ENCODE measurements at regions not wholly inside any gene's neighbourhood (a gene's known extent, or its start where the extent isn't known, plus 50 kb on each side); places are given as distances from the start of the nearest gene placed in this dataset.
"Not testable (repeated sequence)": the region's sequence is repeated elsewhere in the genome, so short reads cannot be mapped to it uniquely, and the experiment has no call there.

GRCh38 chr1:213452501-213452900, 401.5 kb downstream of the RPS6KC1 start:
- no peak for DNase-seq (ENCODE audit: low read depth in 2 of 3, low spot score in 2 of 3)

GRCh38 chr1:213457186-213457585, 406.1 kb downstream of the RPS6KC1 start:
- no peak for DNase-seq (ENCODE audit: low read depth in 2 of 3, low spot score in 2 of 3)

DNA sequence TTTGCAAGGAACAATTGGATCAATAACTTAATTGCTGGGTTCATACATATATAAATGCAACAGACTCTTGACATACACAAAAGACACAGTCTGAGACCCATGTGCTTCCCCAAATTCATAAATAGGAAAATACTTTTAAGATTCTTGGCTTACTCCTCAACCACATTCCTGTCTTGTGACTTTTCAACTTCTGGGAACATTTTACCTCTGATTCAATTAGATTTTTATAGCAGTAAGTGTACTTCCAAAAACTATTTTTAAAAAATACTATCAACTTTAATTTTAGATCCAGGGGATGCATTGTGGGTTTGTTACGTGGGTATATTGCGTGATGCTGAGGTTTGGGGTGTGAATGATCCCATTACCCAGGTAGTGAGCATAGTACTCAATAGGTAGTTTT, 406.7 kb downstream of the RPS6KC1 start:
- DNase-seq (ENCODE audit: low read depth in 2 of 3, low spot score in 2 of 3) = no peak

DNA sequence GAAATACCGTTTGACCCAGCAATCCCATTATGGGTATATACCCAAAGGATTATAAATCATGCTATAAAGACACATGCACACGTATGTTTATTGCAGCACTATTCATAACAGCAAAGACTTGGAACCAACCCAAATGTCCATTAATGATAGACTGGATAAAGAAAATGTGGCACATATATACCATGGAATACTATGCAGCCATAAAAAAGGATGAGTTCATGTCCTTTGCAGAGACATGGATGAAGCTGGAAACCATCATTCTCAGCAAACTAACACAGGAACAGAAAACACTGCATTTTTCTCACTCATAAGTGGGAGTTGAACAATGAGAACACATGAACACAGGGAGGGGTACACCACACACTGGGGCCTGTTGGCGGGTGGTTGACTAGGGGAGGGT, 411.3 kb downstream of the RPS6KC1 start:
- DNase-seq (ENCODE audit: low read depth in 2 of 3, low spot score in 2 of 3) = not testable (repeated sequence)

GRCh38 chr1:213464786-213465460, 413.9 kb downstream of the RPS6KC1 start:
- no peak for DNase-seq (ENCODE audit: low read depth in 2 of 3, low spot score in 2 of 3)

GRCh38 chr1:213466541-213466940, 415.5 kb downstream of the RPS6KC1 start:
- DNase-seq (ENCODE audit: low read depth in 2 of 3, low spot score in 2 of 3) = no peak

GRCh38 chr1:213474054-213474453, 423.0 kb downstream of the RPS6KC1 start:
- no peak for DNase-seq (ENCODE audit: low read depth in 2 of 3, low spot score in 2 of 3)

DNA sequence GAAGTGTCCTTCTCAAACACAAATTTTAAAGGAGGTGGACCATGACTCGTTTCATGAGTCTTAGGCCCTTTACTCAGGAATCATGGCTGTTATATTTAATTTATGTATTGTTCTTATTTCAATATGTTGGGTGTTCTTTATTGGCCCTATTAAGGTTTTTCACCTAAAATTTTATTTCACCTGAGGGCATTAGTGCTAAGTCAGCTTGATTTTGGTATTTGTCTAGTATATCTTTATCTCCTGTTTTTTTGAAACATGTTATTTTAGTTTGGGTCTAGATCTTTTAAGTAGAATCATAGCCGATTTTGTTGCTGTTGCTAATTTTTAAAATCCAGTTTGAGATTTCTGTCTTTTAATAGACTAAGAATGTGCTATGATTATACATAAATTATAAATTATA, 430.4 kb downstream of the RPS6KC1 start:
- no peak for DNase-seq (ENCODE audit: low read depth in 2 of 3, low spot score in 2 of 3)

- DNase-seq (ENCODE audit: low read depth in 2 of 3, low spot score in 2 of 3) = no peak
These were observed 433.3 kb downstream of the RPS6KC1 start for GRCh38 chr1:213484333-213484732.

GRCh38 chr1:213484758-213485157, 433.7 kb downstream of the RPS6KC1 start:
- no peak for DNase-seq (ENCODE audit: low read depth in 2 of 3, low spot score in 2 of 3)

GRCh38 chr1:213486488-213486887, 435.4 kb downstream of the RPS6KC1 start:
- no peak for DNase-seq (ENCODE audit: low read depth in 2 of 3, low spot score in 2 of 3)

GRCh38 chr1:213491468-213491867, 440.4 kb downstream of the RPS6KC1 start:
- no peak for DNase-seq (ENCODE audit: low read depth in 2 of 3, low spot score in 2 of 3)

GRCh38 chr1:213492161-213493041, 441.4 kb downstream of the RPS6KC1 start:
- DNase-seq (ENCODE audit: low read depth in 2 of 3, low spot score in 2 of 3) = no peak

- DNase-seq (ENCODE audit: low read depth in 2 of 3, low spot score in 2 of 3) = no peak
These were observed 448.4 kb downstream of the RPS6KC1 start for GRCh38 chr1:213499444-213499843.

DNA sequence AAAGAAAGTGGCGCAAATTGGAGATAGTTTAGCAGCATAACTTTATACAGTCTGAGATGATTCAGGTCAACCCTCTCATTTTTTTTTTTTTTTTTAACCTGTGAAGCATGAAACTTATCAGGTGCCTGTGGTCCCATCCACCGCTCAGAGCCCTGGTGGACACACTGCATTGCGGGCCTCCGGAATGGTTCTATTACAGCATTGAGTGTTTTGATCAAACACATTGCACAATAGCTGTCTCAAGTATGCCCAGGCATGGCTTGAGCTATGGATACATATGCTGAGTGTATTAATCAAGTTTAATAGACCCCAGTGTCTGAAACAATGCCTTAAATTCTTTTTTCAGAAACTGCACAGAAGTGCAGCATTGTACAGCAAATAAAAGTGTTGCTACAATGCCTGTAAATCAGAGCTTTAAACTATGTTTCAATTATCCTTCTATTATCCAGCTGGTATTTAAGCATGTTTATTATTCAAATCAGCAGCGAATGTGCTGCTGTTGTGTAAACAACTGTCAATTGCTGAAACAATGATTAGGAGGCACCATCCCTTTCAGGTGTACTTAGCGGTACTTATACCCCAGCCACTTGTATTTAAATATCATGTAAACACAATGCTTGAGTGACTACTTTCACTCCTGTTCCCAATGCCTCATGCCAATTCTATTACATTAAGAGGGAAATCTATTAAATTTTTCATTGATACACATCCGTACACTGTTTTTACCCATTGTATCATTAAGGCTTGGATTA, 456.6 kb downstream of the RPS6KC1 start:
- no peak for DNase-seq (ENCODE audit: low read depth in 2 of 3, low spot score in 2 of 3)

- no peak for DNase-seq (ENCODE audit: low read depth in 2 of 3, low spot score in 2 of 3)
These were observed 460.1 kb downstream of the RPS6KC1 start for GRCh38 chr1:213511173-213511572.

DNA sequence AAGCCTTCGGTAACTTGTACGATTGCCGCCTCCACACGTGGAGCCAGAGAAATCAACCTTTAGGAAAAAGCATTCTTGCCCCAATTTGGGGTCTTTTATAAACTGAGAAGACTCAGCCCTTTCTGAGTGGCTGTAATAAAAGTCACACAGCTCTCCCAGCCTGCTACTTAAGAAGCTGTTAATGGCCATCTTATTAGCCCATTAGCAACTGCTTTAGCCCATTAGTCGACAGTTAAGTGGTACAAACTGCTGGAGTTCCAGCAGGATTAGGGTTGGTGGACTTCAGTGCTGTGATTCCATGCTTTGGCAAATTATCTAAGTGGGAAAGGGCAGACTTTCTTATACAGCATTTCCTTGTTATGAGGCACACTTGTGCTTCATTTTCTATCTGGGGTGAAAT, 461.3 kb downstream of the RPS6KC1 start:
- no peak for DNase-seq (ENCODE audit: low read depth in 2 of 3, low spot score in 2 of 3)

DNA sequence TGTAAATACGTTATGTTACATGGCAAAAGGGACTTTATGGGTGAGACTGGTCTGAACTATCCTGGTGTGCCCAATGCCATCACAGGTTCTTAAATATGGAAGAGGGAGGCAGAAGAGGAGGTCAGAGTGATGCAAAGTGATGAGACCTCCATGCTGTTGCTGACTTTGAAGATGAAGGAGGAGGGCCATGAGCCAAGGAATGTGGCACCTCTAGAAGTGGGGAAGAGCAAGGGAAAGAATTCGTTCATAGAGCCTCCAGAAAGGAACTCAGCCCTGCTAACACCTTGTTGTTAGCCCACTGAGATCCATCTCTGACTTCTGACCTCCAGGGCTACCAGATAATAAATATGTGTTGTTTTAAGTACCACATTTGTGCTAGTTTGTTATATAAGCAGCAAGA, 462.0 kb downstream of the RPS6KC1 start:
- DNase-seq (ENCODE audit: low read depth in 2 of 3, low spot score in 2 of 3) = no peak

GRCh38 chr1:213514408-213515179, 463.6 kb downstream of the RPS6KC1 start:
- DNase-seq (ENCODE audit: low read depth in 2 of 3, low spot score in 2 of 3) = not testable (repeated sequence)

GRCh38 chr1:213519098-213519497, 468.1 kb downstream of the RPS6KC1 start:
- no peak for DNase-seq (ENCODE audit: low read depth in 2 of 3, low spot score in 2 of 3)

- no peak for DNase-seq (ENCODE audit: low read depth in 2 of 3, low spot score in 2 of 3)
These were observed 466.6 kb upstream of the PROX1 start for GRCh38 chr1:213521206-213521605.
